ENCODE measurements at regions not wholly inside any gene's neighbourhood (a gene's known extent, or its start where the extent isn't known, plus 50 kb on each side); places are given as distances from the start of the nearest gene placed in this dataset.
A peak's percentile ranks its signal among the peaks of the same experiment; 100 is the strongest.

GRCh38 chr1:31498376-31499040 is 77.8 kb upstream of the TINAGL1 start:
- no peak overlapping the region for H3K4me3 ChIP-seq (ENCODE audit: low read depth in 2 of 2, low read length in 2 of 2)
- DNase-seq (ENCODE audit: low read depth, low spot score) (no peak), ATAC-seq (no peak)
- intact Hi-C loops (cut with micrococcal nuclease; ENCODE audit: unreplicated experiment), result no loop called here
- no peaks in the 10 kb centered on the region for H3K4me1 ChIP-seq (ENCODE audit: control insufficient read depth, insufficient read depth, low read length)
- no peaks in the 10 kb centered on the region; the same call in 1 of the 2 replicates for H3K27me3 ChIP-seq (ENCODE audit: control insufficient read depth, insufficient read depth, low read length)
- no TSS peak for BruUV-seq (replicated peaks)
- in situ Hi-C loops (cut with HindIII; ENCODE audit: low pct_unique_long_range_greater_than_20kb, low sequenced_read_pairs), result no loop called here
- no peaks in the 10 kb centered on the region for H3K9me3 ChIP-seq (ENCODE audit: control insufficient read depth, insufficient read depth, low read depth, low read length)
- ChIA-PET POLR2A (no interaction called here), CTCF (no interaction called here)
- H3K36me3 ChIP-seq (ENCODE audit: control insufficient read depth, insufficient read depth, low read length), result no peaks in the 10 kb centered on the region
- TF ChIP-seq, protein P1, sequence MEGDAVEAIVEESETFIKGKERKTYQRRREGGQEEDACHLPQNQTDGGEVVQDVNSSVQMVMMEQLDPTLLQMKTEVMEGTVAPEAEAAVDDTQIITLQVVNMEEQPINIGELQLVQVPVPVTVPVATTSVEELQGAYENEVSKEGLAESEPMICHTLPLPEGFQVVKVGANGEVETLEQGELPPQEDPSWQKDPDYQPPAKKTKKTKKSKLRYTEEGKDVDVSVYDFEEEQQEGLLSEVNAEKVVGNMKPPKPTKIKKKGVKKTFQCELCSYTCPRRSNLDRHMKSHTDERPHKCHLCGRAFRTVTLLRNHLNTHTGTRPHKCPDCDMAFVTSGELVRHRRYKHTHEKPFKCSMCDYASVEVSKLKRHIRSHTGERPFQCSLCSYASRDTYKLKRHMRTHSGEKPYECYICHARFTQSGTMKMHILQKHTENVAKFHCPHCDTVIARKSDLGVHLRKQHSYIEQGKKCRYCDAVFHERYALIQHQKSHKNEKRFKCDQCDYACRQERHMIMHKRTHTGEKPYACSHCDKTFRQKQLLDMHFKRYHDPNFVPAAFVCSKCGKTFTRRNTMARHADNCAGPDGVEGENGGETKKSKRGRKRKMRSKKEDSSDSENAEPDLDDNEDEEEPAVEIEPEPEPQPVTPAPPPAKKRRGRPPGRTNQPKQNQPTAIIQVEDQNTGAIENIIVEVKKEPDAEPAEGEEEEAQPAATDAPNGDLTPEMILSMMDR (IDR thresholded peaks at IDR 0.05), result no peak
- no peak overlapping the region for H3K27ac ChIP-seq (ENCODE audit: low read length)

- Histone ChIP-seq H3K27me3 (ENCODE audit: control insufficient read depth, insufficient read depth, low read length) (no peaks in the 10 kb centered on the region; the same call in 1 of the 2 replicates), H3K27ac (ENCODE audit: low read length) (no peak overlapping the region), H3K9me3 (ENCODE audit: control insufficient read depth, insufficient read depth, low read depth, low read length) (no peaks in the 10 kb centered on the region), H3K4me1 (ENCODE audit: control insufficient read depth, insufficient read depth, low read length) (no peaks in the 10 kb centered on the region), H3K36me3 (ENCODE audit: control insufficient read depth, insufficient read depth, low read length) (no peaks in the 10 kb centered on the region), H3K4me3 (ENCODE audit: low read depth in 2 of 2, low read length in 2 of 2) (no peak overlapping the region)
- no TSS peak for BruUV-seq (replicated peaks)
- intact Hi-C loops (cut with micrococcal nuclease; ENCODE audit: unreplicated experiment), result no loop called here
- ChIA-PET POLR2A (no interaction called here), CTCF (no interaction called here)
- ATAC-seq (0 out of 2 replicates have a peak, but pooled peaks have one; percentile 39), DNase-seq (ENCODE audit: low read depth, low spot score) (no peak)
- in situ Hi-C loops (cut with HindIII; ENCODE audit: low pct_unique_long_range_greater_than_20kb, low sequenced_read_pairs), result no loop called here
- TF ChIP-seq TCF7L2 (IDR thresholded peaks at IDR 0.05; ENCODE audit: low read depth, low read length), result no peak
- TF ChIP-seq, protein P1 (IDR thresholded peaks at IDR 0.05), result no peak
- TF ChIP-seq, protein P2, sequence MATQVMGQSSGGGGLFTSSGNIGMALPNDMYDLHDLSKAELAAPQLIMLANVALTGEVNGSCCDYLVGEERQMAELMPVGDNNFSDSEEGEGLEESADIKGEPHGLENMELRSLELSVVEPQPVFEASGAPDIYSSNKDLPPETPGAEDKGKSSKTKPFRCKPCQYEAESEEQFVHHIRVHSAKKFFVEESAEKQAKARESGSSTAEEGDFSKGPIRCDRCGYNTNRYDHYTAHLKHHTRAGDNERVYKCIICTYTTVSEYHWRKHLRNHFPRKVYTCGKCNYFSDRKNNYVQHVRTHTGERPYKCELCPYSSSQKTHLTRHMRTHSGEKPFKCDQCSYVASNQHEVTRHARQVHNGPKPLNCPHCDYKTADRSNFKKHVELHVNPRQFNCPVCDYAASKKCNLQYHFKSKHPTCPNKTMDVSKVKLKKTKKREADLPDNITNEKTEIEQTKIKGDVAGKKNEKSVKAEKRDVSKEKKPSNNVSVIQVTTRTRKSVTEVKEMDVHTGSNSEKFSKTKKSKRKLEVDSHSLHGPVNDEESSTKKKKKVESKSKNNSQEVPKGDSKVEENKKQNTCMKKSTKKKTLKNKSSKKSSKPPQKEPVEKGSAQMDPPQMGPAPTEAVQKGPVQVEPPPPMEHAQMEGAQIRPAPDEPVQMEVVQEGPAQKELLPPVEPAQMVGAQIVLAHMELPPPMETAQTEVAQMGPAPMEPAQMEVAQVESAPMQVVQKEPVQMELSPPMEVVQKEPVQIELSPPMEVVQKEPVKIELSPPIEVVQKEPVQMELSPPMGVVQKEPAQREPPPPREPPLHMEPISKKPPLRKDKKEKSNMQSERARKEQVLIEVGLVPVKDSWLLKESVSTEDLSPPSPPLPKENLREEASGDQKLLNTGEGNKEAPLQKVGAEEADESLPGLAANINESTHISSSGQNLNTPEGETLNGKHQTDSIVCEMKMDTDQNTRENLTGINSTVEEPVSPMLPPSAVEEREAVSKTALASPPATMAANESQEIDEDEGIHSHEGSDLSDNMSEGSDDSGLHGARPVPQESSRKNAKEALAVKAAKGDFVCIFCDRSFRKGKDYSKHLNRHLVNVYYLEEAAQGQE (IDR thresholded peaks at IDR 0.05; ENCODE audit: insufficient read depth in 1 of 2, low read depth in 2 of 2, low read length in 1 of 2), result no peak
- TF ChIP-seq POLR2AphosphoS5 (IDR thresholded peaks at IDR 0.05; ENCODE audit: low read depth, low read length), result no peak
- no peak for TF ChIP-seq SIN3A (IDR thresholded peaks at IDR 0.05; ENCODE audit: borderline replicate concordance, insufficient read depth, low read depth, low read length)
Observed at GRCh38 chr1:31501505-31501904, 74.8 kb upstream of the TINAGL1 start.

All from Panc1 (cell line).